Chondrocyte (in vitro differentiated cells): ENCODE measurements at regions not wholly inside any gene's neighbourhood (a gene's known extent, or its start where the extent isn't known, plus 50 kb on each side); places are given as distances from the start of the nearest gene placed in this dataset.
A peak's percentile ranks its signal among the peaks of the same experiment; 100 is the strongest.

ENCODE experiments used
- DNase-seq: peaks from one replicate; pipeline ENCODE4 v3.0.0; 2021; ENCODE audit warnings: mixed read lengths, low spot score
- H3K27ac Mint-ChIP-seq: one replicate; pipeline ENCODE4 v1.8.0; 2021; ENCODE audit warnings: mild to moderate bottlenecking, moderate library complexity, mixed read lengths; ENCODE audit not compliant: unreplicated experiment
- H3K27me3 Mint-ChIP-seq: 2 replicates; pipeline ENCODE4 v1.8.0; 2021; ENCODE audit warnings: low read depth, mixed read lengths
- H3K36me3 Mint-ChIP-seq: 2 replicates; pipeline ENCODE4 v1.8.0; 2021; ENCODE audit warnings: low read depth, mixed read lengths
- H3K4me1 Mint-ChIP-seq: 2 replicates; pipeline ENCODE4 v1.8.0; 2021; ENCODE audit warnings: low read depth, mild to moderate bottlenecking, mixed read lengths
- H3K4me3 Mint-ChIP-seq: one replicate; pipeline ENCODE4 v1.8.0; 2021; ENCODE audit warnings: mild to moderate bottlenecking, moderate library complexity, mixed read lengths; ENCODE audit not compliant: unreplicated experiment
- H3K9me3 Mint-ChIP-seq: 2 replicates; pipeline ENCODE4 v1.8.0; 2021; ENCODE audit warnings: low read depth, mixed read lengths
- CTCF ChIP-seq: fragments of 200-600 bp; sonication (generic); IDR thresholded peaks from 2 replicates; pipeline ENCODE4 v1.5.0; 2021; ENCODE audit warnings: antibody characterized with exemption, mild to moderate bottlenecking, moderate library complexity

GRCh38 chrX:1011691-1012283 lies 200.7 kb downstream of the CRLF2 start:
- H3K27me3 Mint-ChIP-seq, result peaks cover 7% of the 10 kb centered on the region
- H3K9me3 Mint-ChIP-seq, result no peaks in the 10 kb centered on the region
- no peaks in the 10 kb centered on the region for H3K36me3 Mint-ChIP-seq
- no peak for TF ChIP-seq CTCF
- no peaks in the 10 kb centered on the region for H3K4me1 Mint-ChIP-seq
- no peak overlapping the region for H3K27ac Mint-ChIP-seq
- DNase-seq, result no peak
- no peak overlapping the region for H3K4me3 Mint-ChIP-seq

GRCh38 chrX:1009771-1010170 lies 202.7 kb downstream of the CRLF2 start:
- DNase-seq, result peak; percentile 65
- no peak for TF ChIP-seq CTCF
- Mint-ChIP-seq H3K4me3 (no peak overlapping the region), H3K27me3 (peaks cover 7% of the 10 kb centered on the region), H3K9me3 (no peaks in the 10 kb centered on the region), H3K4me1 (no peaks in the 10 kb centered on the region), H3K27ac (no peak overlapping the region), H3K36me3 (no peaks in the 10 kb centered on the region)

- no peaks in the 10 kb centered on the region for H3K4me1 Mint-ChIP-seq
- H3K9me3 Mint-ChIP-seq, result no peaks in the 10 kb centered on the region
- H3K27me3 Mint-ChIP-seq, result peaks cover 7% of the 10 kb centered on the region
- H3K27ac Mint-ChIP-seq, result no peak overlapping the region
- H3K36me3 Mint-ChIP-seq, result no peaks in the 10 kb centered on the region
- DNase-seq, result peak; percentile 41
- no peak for TF ChIP-seq CTCF
- H3K4me3 Mint-ChIP-seq, result no peak overlapping the region
Observed at GRCh38 chrX:1006156-1006730, 206.2 kb downstream of the CRLF2 start.

GRCh38 chrX:1002611-1003010 lies 209.8 kb downstream of the CRLF2 start:
- H3K27me3 Mint-ChIP-seq, result no peaks in the 10 kb centered on the region
- H3K4me1 Mint-ChIP-seq, result no peaks in the 10 kb centered on the region
- no peak overlapping the region for H3K4me3 Mint-ChIP-seq
- H3K9me3 Mint-ChIP-seq, result no peaks in the 10 kb centered on the region
- no peak for TF ChIP-seq CTCF
- DNase-seq, result peak; percentile 64
- no peaks in the 10 kb centered on the region for H3K36me3 Mint-ChIP-seq
- no peak overlapping the region for H3K27ac Mint-ChIP-seq

- no peak for TF ChIP-seq CTCF
- DNase-seq, result no peak
- no peaks in the 10 kb centered on the region for H3K36me3 Mint-ChIP-seq
- peaks cover 8% of the 10 kb centered on the region for H3K9me3 Mint-ChIP-seq
- H3K27me3 Mint-ChIP-seq, result no peaks in the 10 kb centered on the region
- no peak overlapping the region for H3K4me3 Mint-ChIP-seq
- no peak overlapping the region for H3K27ac Mint-ChIP-seq
- H3K4me1 Mint-ChIP-seq, result no peaks in the 10 kb centered on the region
Observed at GRCh38 chrX:997631-998137, 214.8 kb downstream of the CRLF2 start.
